K562 (cell line): ENCODE measurements at regions not wholly inside any gene's neighbourhood (a gene's known extent, or its start where the extent isn't known, plus 50 kb on each side); places are given as distances from the start of the nearest gene placed in this dataset.

Source experiments
- ATAC-seq: fragments of 200-7000 bp; cut with Tn5 transposase; 3 replicates; pipeline ENCODE4 v1.9.1; 2020; ENCODE audit warnings: moderate library complexity
- BruUV-seq: library from RNA; stranded (reverse); fragments of 400-500 nt; replicated peaks from 2 replicates; lab custom pipeline; 2021; lab: Mats Ljungman, UMichigan
- CTCF ChIA-PET: fragments of 300-600 bp; formaldehyde crosslinking; extraction: SDS; loops from one replicate; lab custom pipeline; 2021; ENCODE audit warnings: low intra/inter-chr PET ratio; lab: Yijun Ruan, JAX
- POLR2A ChIA-PET: fragments of 300-600, 350-650 bp; sonication (Branson Sonifier 250); formaldehyde crosslinking; extraction: SDS; loops from one replicate; lab custom pipeline; 2021; ENCODE audit warnings: antibody characterized with exemption, inconsistent platforms; lab: Yijun Ruan, JAX
- DNase-seq, 4 experiments: peaks; one replicate each; pipeline versions ENCODE4 v3.0.0 to v3.0.0-alpha.2; 2011 to 2018; ENCODE audit warnings: low spot score in 3 of 4, mixed read lengths in 3 of 4; ENCODE audit errors: extremely low read depth in 1 of 4
- FAIRE-seq: peaks from 2 replicates; lab custom pipeline; 2011; peaks lifted over from hg19 to GRCh38; lab: Jason Lieb, UNC
- H2AFZ ChIP-seq: 2 replicates; pipeline ENCODE4 v1.6.0; 2011; ENCODE audit warnings: low read depth, low read length, control low read depth, inconsistent platforms
- H3K27ac ChIP-seq: fragments of 200-600 bp; 3 replicates; pipeline ENCODE4 v1.8.0; 2011; ENCODE audit warnings: low read depth, mild to moderate bottlenecking, control low read depth, inconsistent platforms, low read length, moderate library complexity, mixed read lengths; ENCODE audit errors: extremely low read depth
- H3K27me3 ChIP-seq, 2 experiments: fragments of 300-600 bp in 1 of 2; 2 replicates in 1 of 2; 3 replicates in 1 of 2; pipeline versions ENCODE4 v1.6.0 to v1.8.0; 2011; ENCODE audit warnings: inconsistent platforms in 2 of 2, low read length in 2 of 2, mild to moderate bottlenecking in 1 of 2, mixed read lengths in 1 of 2, moderate library complexity in 1 of 2; ENCODE audit not compliant: control insufficient read depth in 2 of 2, insufficient read depth in 2 of 2
- H3K36me3 ChIP-seq: fragments of 300-600 bp; 3 replicates; pipeline ENCODE4 v1.8.0; 2011; ENCODE audit warnings: mild to moderate bottlenecking, low read length, inconsistent platforms; ENCODE audit not compliant: control insufficient read depth, insufficient read depth
- H3K4me1 ChIP-seq, 2 experiments: fragments of 200-600 bp in 1 of 2; replicated peaks in 1 of 2; 2 replicates in 1 of 2; 3 replicates in 1 of 2; pipeline versions ENCODE4 v1.5.1 to v1.8.0; 2011; ENCODE audit warnings: inconsistent platforms in 2 of 2, low read length in 2 of 2, mild to moderate bottlenecking in 1 of 2, mixed read lengths in 1 of 2, moderate library complexity in 1 of 2; ENCODE audit not compliant: control insufficient read depth in 2 of 2, insufficient read depth in 2 of 2
- H3K4me2 ChIP-seq: 2 replicates; pipeline ENCODE4 v1.6.1; 2011; ENCODE audit warnings: low read length, control low read depth, inconsistent platforms, mixed read lengths; ENCODE audit not compliant: insufficient read depth
- H3K4me3 ChIP-seq: fragments of 200-600 bp; sonication (generic), shearing (Covaris generic); 2 replicates; pipeline ENCODE4 v1.5.1; 2016; ENCODE audit warnings: control low read depth, inconsistent platforms
- H3K79me2 ChIP-seq: fragments of 200-600 bp; 3 replicates; pipeline ENCODE4 v1.8.0; 2011; ENCODE audit warnings: low read length, inconsistent platforms; ENCODE audit not compliant: control insufficient read depth, insufficient read depth
- H3K9ac ChIP-seq, 2 experiments: 2 replicates each; pipeline versions ENCODE4 v1.6.0 to v1.6.1; 2011; ENCODE audit warnings: low read depth in 2 of 2, low read length in 2 of 2, control low read depth in 1 of 2, inconsistent platforms in 1 of 2, mild to moderate bottlenecking in 1 of 2, mixed read lengths in 1 of 2; ENCODE audit not compliant: insufficient read depth in 1 of 2
- H3K9me1 ChIP-seq: one replicate; pipeline ENCODE4 v1.6.0; 2011; ENCODE audit warnings: inconsistent platforms, mild to moderate bottlenecking, low read length, moderate library complexity; ENCODE audit not compliant: control insufficient read depth, insufficient read depth
- H3K9me3 ChIP-seq: replicated peaks from 2 replicates; pipeline ENCODE4 v1.5.1; 2011; ENCODE audit warnings: low read depth, low read length, inconsistent platforms; ENCODE audit not compliant: control insufficient read depth, insufficient read depth
- H4K20me1 ChIP-seq: replicated peaks from 2 replicates; pipeline ENCODE4 v1.6.1; 2011; ENCODE audit warnings: low read length, inconsistent platforms, mixed read lengths; ENCODE audit not compliant: control insufficient read depth, insufficient read depth
- HOXB6 ChIP-seq: fragments of 250-450 bp; sonication (Bioruptor Pico); IDR thresholded peaks from 2 replicates; pipeline ENCODE4 v1.5.1; 2022; ENCODE audit warnings: mild to moderate bottlenecking, borderline replicate concordance
- XRCC4 ChIP-seq: IDR thresholded peaks from one replicate; pipeline ENCODE4 v1.6.1; 2011; ENCODE audit not compliant: insufficient read depth, insufficient read length; ENCODE audit errors: extremely low read depth
- WGBS: fragments of 100-300 bp; shearing (Covaris generic); methylation state at CpG from one replicate; pipeline ENCODE4 v1.1.6; 2016; ENCODE audit warnings: low coverage, mixed read lengths; ENCODE audit not compliant: insufficient coverage; ENCODE audit errors: missing lambda C conversion rate; 5-methylcytosine and 5-hydroxymethylcytosine counted together
- in situ Hi-C: fragments of 300-500 bp; cut with MboI; formaldehyde crosslinking; loops from 4 replicates; pipeline ENCODE4 v1.15.0; 2018; ENCODE audit warnings: inconsistent platforms, mixed read lengths
- intact Hi-C: fragments of 100-400 bp; cut with micrococcal nuclease; formaldehyde crosslinking; loops from 2 replicates; pipeline ENCODE4 v1.14.2; 2022
- TF ChIP-seq, protein P1 (sequence below): fragments of 450-650 bp; formaldehyde crosslinking; IDR thresholded peaks from 2 replicates; pipeline ENCODE4 v1.4.0; 2020; ENCODE audit warnings: mild to moderate bottlenecking, mixed read lengths
- TF ChIP-seq, protein P2 (sequence below): IDR thresholded peaks from 3 replicates; pipeline ENCODE4 v1.6.1; 2011; ENCODE audit warnings: borderline replicate concordance, mild to moderate bottlenecking; ENCODE audit not compliant: insufficient read length, insufficient read depth

DNA sequence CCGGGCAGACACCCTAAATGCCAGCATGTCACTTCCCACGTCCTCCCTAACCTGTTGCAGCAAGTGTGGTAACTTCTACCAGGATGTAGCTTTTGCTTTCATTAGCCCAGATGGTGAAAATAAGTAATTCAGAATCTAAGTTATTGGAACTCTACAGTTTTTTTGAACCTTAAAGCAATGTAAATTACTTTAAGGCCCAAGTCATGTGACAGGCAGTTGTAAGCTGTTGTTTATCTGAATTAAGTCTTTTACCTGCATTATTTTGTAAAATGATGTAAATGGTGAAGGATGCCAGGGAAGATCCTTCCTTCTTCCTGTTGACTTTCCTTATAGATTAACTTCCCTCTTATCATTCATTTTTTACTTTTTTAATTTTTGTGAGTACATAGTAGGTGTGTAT lies 670.2 kb downstream of the SEMA5A start:
- H3K4me2 ChIP-seq = no peak overlapping the region
- intact Hi-C loops = no loop called here
- DNase-seq (no peak), ATAC-seq (no peak), FAIRE-seq (no peak)
- H3K27ac ChIP-seq = no peak overlapping the region
- ChIA-PET POLR2A (no interaction called here), CTCF (no interaction called here)
- WGBS = 0% methylated on average over 2 of the region's 2 CpGs
- in situ Hi-C loops = no loop called here
- H3K79me2 ChIP-seq = no peaks in the 10 kb centered on the region
- no peaks in the 10 kb centered on the region for H3K9me3 ChIP-seq
- BruUV-seq = no TSS peak
- H3K27me3 ChIP-seq = no peaks in the 10 kb centered on the region
- TF ChIP-seq XRCC4 = no peak
- TF ChIP-seq HOXB6 = no peak
- TF ChIP-seq, protein P1, sequence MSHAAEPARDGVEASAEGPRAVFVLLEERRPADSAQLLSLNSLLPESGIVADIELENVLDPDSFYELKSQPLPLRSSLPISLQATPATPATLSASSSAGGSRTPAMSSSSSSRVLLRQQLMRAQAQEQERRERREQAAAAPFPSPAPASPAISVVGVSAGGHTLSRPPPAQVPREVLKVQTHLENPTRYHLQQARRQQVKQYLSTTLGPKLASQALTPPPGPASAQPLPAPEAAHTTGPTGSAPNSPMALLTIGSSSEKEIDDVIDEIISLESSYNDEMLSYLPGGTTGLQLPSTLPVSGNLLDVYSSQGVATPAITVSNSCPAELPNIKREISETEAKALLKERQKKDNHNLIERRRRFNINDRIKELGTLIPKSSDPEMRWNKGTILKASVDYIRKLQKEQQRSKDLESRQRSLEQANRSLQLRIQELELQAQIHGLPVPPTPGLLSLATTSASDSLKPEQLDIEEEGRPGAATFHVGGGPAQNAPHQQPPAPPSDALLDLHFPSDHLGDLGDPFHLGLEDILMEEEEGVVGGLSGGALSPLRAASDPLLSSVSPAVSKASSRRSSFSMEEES (CRISPR knock-in tag) = peak; percentile 59; the same call in 1 of the 2 replicates
- TF ChIP-seq, protein P2, sequence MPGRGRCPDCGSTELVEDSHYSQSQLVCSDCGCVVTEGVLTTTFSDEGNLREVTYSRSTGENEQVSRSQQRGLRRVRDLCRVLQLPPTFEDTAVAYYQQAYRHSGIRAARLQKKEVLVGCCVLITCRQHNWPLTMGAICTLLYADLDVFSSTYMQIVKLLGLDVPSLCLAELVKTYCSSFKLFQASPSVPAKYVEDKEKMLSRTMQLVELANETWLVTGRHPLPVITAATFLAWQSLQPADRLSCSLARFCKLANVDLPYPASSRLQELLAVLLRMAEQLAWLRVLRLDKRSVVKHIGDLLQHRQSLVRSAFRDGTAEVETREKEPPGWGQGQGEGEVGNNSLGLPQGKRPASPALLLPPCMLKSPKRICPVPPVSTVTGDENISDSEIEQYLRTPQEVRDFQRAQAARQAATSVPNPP = no peak
- H3K36me3 ChIP-seq = no peaks in the 10 kb centered on the region
- no peaks in the 10 kb centered on the region for H3K4me1 ChIP-seq
- H3K9ac ChIP-seq = no peak overlapping the region
- no peak overlapping the region for H2AFZ ChIP-seq
- H4K20me1 ChIP-seq = no peaks in the 10 kb centered on the region
- H3K4me3 ChIP-seq = no peak overlapping the region
- H3K9me1 ChIP-seq = no peaks in the 10 kb centered on the region
